Stimulated activated naive CD8-positive, alpha-beta T cell treated with anti-CD3 and anti-CD28 coated beads, Interleukin-15, Interleukin-2, amounts not matched to agents 100 ng/mL and 50 ng/mL, for 24 hours (primary cell): ENCODE measurements at regions not wholly inside any gene's neighbourhood (a gene's known extent, or its start where the extent isn't known, plus 50 kb on each side); places are given as distances from the start of the nearest gene placed in this dataset.

Experiments
- H3K27ac Mint-ChIP-seq: one replicate; pipeline ENCODE4 v1.8.0; 2021; ENCODE audit warnings: mild to moderate bottlenecking, mixed read lengths
- H3K27me3 Mint-ChIP-seq: one replicate; pipeline ENCODE4 v1.8.0; 2021; ENCODE audit warnings: mixed read lengths
- H3K36me3 Mint-ChIP-seq: one replicate; pipeline ENCODE4 v1.8.0; 2021; ENCODE audit warnings: low read depth, mixed read lengths
- H3K4me1 Mint-ChIP-seq: one replicate; pipeline ENCODE4 v1.8.0; 2021; ENCODE audit warnings: low read depth, mixed read lengths
- H3K4me3 Mint-ChIP-seq: one replicate; pipeline ENCODE4 v1.8.0; 2021; ENCODE audit warnings: mild to moderate bottlenecking, mixed read lengths
- H3K9me3 Mint-ChIP-seq: one replicate; pipeline ENCODE4 v1.8.0; 2021; ENCODE audit warnings: mixed read lengths

GRCh38 chr3:113111011-113111707 lies 100.2 kb upstream of the BOC start:
- Mint-ChIP-seq H3K4me3 (no peak overlapping the region), H3K36me3 (no peaks in the 10 kb centered on the region), H3K9me3 (no peaks in the 10 kb centered on the region), H3K4me1 (peaks cover 38% of the 10 kb centered on the region), H3K27ac (peak overlapping the region; percentile 24), H3K27me3 (no peaks in the 10 kb centered on the region)

- H3K27me3 Mint-ChIP-seq, result no peaks in the 10 kb centered on the region
- no peaks in the 10 kb centered on the region for H3K36me3 Mint-ChIP-seq
- H3K4me1 Mint-ChIP-seq, result peaks cover 38% of the 10 kb centered on the region
- H3K27ac Mint-ChIP-seq, result no peak overlapping the region
- no peaks in the 10 kb centered on the region for H3K9me3 Mint-ChIP-seq
- H3K4me3 Mint-ChIP-seq, result no peak overlapping the region
Measured at GRCh38 chr3:113113361-113113760, 98.0 kb upstream of the BOC start.

DNA sequence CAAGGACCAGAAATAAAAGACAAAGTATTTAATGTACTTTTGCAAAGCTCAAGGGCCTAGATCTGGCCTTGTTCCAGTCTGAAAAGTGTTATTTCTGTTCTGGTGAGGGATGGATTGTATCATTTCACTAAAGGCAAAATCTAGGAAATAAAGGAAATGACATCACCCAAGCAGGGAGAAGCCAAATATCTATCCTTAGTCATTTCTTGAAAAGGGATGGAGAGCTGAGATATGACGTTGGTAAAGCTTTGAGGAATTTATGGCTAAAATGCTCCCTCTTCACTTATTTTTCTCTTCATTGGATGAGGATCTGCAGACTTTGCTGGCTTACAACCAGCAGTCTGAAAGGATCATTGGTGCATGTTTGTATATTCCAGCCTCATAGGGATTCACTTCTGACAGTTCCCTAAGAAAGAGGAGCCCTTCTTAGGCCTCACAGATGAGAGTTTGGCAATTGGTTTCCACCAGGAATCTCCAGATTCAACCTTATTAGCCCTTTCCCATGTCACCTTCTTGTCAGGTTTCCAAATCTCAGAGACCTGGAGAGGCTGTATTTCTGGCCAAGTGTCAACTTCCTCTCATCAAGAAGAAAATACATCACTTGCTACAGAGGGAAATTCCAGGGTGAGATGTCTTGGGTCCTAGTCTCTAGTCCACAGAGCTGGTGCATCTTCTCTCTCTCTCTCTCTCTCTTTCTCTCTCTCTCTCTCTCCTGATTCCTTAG lies 93.7 kb upstream of the BOC start:
- Mint-ChIP-seq H3K4me1 (peaks cover 15% of the 10 kb centered on the region), H3K4me3 (no peak overlapping the region), H3K9me3 (no peaks in the 10 kb centered on the region), H3K27me3 (no peaks in the 10 kb centered on the region), H3K27ac (no peak overlapping the region), H3K36me3 (no peaks in the 10 kb centered on the region)

DNA sequence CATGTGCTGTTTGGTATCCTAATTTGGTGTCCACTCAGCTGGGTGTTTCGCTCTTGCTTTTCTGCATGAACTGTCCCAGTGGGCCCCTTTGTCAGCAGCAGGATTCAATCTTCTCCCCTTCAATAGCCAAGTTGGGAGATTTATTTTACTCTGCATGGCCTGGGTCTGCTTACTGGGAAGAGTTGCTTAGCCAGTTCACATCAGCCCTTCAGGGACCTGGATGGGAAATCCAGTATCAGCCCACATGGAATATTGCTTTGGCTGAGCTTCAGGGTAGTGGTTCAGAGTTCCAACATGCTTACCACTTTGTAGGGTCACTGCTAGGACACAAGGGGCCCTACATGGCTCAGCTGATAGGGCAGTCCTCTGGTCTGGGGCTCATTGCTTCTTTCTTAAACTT lies 93.0 kb upstream of the BOC start:
- Mint-ChIP-seq H3K27ac (no peak overlapping the region), H3K4me3 (no peak overlapping the region), H3K36me3 (no peaks in the 10 kb centered on the region), H3K9me3 (no peaks in the 10 kb centered on the region), H3K4me1 (peaks cover 8% of the 10 kb centered on the region), H3K27me3 (no peaks in the 10 kb centered on the region)

DNA sequence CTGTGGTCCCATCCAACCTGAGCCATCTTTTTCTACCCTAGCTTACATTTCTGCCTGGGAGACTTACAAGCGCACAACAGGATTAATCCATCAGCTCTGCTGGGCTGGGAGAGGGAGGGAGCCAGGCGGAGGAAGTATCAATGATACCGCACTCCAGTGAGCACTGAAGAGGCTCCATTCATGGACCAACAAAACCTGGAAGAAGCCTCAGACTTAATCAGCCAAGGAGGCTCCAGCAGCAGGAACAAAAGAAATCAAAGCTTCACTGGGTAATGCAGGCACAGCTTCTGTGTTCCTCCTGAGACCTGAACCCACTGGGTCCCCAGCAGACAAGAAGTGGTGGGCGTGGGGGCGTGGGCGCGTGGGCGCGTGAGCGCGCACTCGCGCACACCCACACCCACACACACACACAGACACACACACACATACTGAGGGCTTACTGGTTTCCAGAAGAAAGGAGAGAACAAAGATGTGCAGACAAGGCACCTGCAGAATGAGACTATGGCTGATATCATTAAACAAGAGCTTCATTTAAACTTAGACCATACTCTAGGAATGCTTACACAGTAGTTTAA lies 87.0 kb upstream of the BOC start:
- H3K9me3 Mint-ChIP-seq, result no peaks in the 10 kb centered on the region
- no peak overlapping the region for H3K4me3 Mint-ChIP-seq
- H3K4me1 Mint-ChIP-seq, result no peaks in the 10 kb centered on the region
- H3K27ac Mint-ChIP-seq, result no peak overlapping the region
- H3K27me3 Mint-ChIP-seq, result no peaks in the 10 kb centered on the region
- no peaks in the 10 kb centered on the region for H3K36me3 Mint-ChIP-seq

- no peak overlapping the region for H3K27ac Mint-ChIP-seq
Measured at GRCh38 chr3:113125951-113126350, 85.4 kb upstream of the BOC start.

DNA sequence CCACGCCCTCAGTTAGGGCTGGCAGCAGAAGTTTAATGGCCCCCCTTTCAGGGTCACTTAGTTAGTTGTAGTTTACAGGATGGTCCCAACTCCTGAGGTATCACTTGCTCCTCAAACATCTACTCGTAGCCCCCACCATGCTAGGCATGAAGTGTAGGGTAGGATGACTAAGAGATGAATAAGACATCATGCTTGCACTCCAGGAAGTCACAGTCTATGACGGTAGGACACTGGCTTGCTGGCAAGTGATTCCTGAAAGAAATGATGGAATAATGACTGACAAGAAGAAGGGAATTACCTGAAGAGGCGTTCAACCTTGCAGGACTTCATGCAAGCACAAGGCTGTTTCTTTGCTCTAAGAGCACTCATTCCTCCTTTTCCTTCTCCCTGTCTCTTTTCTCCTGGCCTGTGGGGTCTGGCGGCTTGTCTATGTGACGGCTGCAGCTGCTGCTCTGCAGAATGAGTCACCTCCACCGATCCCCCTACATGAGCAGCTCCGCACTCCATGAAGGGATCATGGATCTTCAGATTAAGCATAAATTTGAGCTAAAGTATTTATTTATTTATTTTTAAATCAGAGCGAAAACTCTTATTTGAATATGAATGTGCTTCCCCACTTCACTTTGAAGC lies 82.9 kb upstream of the BOC start:
- no peaks in the 10 kb centered on the region for H3K4me1 Mint-ChIP-seq
- no peak overlapping the region for H3K4me3 Mint-ChIP-seq
- no peaks in the 10 kb centered on the region for H3K27me3 Mint-ChIP-seq
- H3K27ac Mint-ChIP-seq, result no peak overlapping the region
- H3K9me3 Mint-ChIP-seq, result no peaks in the 10 kb centered on the region
- no peaks in the 10 kb centered on the region for H3K36me3 Mint-ChIP-seq

More at GRCh38 chr3:113125951-113126350, 85.4 kb upstream of the BOC start:
- no peaks in the 10 kb centered on the region for H3K4me1 Mint-ChIP-seq
- H3K27me3 Mint-ChIP-seq, result no peaks in the 10 kb centered on the region
- H3K4me3 Mint-ChIP-seq, result no peak overlapping the region
- no peaks in the 10 kb centered on the region for H3K9me3 Mint-ChIP-seq
- H3K36me3 Mint-ChIP-seq, result no peaks in the 10 kb centered on the region

- H3K27ac Mint-ChIP-seq, result no peak overlapping the region
- no peak overlapping the region for H3K4me3 Mint-ChIP-seq
- H3K4me1 Mint-ChIP-seq, result no peaks in the 10 kb centered on the region
- H3K9me3 Mint-ChIP-seq, result no peaks in the 10 kb centered on the region
- H3K36me3 Mint-ChIP-seq, result no peaks in the 10 kb centered on the region
- no peaks in the 10 kb centered on the region for H3K27me3 Mint-ChIP-seq
Measured at GRCh38 chr3:113129168-113129567, 82.2 kb upstream of the BOC start.

DNA sequence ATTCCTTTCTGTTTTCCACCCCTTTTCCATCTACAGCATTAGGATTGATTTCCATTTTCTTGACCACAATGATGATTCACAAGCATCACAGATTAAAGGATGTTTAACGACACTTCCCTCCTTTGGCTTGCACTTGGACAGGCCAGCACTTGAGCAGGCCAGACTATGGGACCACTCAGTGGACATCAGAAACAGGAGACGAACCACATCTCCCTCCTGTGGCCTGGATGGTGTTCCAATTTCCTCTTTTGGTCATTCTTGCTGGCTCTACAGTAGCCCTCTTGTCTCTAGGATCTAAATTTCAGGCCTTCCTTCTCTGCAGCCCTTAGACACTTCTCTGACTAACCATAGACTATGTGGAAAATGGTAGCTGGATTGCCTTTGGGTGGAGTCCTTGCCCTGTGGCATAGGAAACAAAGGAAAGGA lies 78.8 kb upstream of the BOC start:
- H3K9me3 Mint-ChIP-seq, result no peaks in the 10 kb centered on the region
- no peak overlapping the region for H3K27ac Mint-ChIP-seq
- no peak overlapping the region for H3K4me3 Mint-ChIP-seq
- no peaks in the 10 kb centered on the region for H3K4me1 Mint-ChIP-seq
- no peaks in the 10 kb centered on the region for H3K27me3 Mint-ChIP-seq
- H3K36me3 Mint-ChIP-seq, result no peaks in the 10 kb centered on the region

GRCh38 chr3:113133140-113133539 lies 78.2 kb upstream of the BOC start:
- no peaks in the 10 kb centered on the region for H3K27me3 Mint-ChIP-seq
- no peaks in the 10 kb centered on the region for H3K9me3 Mint-ChIP-seq
- H3K27ac Mint-ChIP-seq, result no peak overlapping the region
- H3K4me1 Mint-ChIP-seq, result no peaks in the 10 kb centered on the region
- no peaks in the 10 kb centered on the region for H3K36me3 Mint-ChIP-seq
- no peak overlapping the region for H3K4me3 Mint-ChIP-seq

DNA sequence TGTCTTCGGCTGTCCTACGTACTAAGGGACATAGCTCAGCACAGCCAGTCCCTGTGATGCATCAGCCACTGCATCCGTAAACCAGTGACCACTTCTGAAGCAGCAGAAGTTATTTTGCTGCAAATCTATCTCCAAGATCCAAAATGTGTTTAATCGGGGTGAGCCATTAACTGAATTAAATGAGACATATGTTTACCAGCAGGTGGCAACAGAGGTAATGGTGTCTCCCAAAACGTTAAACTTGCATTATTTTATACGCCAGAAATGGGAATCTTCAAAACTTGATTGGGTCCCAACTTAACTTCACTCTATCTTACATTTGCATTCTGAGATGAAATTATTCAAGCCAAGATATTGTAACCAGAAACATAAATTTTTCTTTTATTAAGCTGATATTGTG lies 75.3 kb upstream of the BOC start:
- H3K27ac Mint-ChIP-seq, result no peak overlapping the region
- H3K4me1 Mint-ChIP-seq, result no peaks in the 10 kb centered on the region
- no peaks in the 10 kb centered on the region for H3K9me3 Mint-ChIP-seq
- no peak overlapping the region for H3K4me3 Mint-ChIP-seq
- no peaks in the 10 kb centered on the region for H3K27me3 Mint-ChIP-seq
- H3K36me3 Mint-ChIP-seq, result no peaks in the 10 kb centered on the region

DNA sequence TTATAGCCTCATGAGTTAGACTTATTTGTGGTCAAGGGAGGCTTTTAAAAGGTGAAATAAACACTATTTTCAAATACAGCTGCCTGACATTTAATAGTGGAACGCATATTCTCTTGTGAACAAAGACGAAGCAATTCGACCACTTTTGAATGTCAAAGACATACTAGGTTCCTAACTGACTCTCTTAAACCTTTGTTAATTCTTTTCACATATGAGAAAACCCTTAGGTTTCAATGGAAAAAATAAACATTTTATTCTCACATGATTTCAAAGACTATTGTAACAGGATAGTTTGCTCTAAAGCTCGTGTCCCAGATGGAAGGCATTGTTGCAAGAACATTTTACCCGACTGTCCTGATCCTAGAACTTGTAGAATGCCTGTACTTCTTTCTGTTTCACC lies 74.8 kb upstream of the BOC start:
- no peak overlapping the region for H3K27ac Mint-ChIP-seq
- H3K4me1 Mint-ChIP-seq, result no peaks in the 10 kb centered on the region
- H3K27me3 Mint-ChIP-seq, result no peaks in the 10 kb centered on the region

DNA sequence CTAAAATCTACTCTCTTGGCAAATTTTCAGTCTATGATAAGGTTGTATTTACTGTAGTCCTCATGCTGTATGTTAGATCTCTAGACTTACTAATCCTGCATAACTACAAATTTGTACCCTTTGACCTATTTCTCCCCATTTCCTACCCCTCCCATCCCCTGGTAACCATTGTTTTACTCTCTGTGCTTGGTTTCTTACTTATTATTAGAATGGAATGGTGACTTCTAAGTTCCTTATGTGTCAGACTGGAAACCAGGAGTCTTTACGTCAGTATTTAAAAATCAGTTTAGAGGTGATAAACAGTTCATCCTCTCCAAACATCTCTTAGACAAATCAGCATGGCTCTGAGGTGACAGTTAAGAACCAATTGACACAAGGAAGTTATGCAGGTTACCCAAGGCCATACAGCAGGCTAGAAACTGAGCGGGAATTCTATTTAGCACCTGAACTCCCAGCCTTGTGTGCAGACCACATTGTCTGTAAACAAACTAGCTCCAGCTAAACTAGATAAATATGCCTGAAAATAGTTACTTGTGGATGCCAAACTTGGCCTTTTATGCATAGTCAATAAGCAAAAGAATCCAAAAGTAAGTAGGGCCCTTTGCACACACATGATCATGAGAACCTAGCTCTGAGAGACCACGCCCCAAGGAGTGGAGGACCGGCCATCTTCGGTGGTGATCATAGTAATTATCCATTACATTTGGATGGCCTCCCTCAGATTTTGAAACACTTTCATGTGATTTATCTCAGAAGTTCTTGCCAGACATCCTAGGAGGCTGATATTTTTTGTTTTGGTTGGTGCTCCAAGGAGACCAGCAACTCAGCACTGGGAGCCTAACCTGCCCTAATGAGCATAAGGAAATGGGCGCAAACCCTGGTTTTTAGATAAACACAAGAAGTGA lies 72.3 kb upstream of the BOC start:
- Mint-ChIP-seq H3K27ac (no peak overlapping the region), H3K4me3 (no peak overlapping the region), H3K4me1 (no peaks in the 10 kb centered on the region)

More for the DNA sequence above, 74.8 kb upstream of the BOC start:
- Mint-ChIP-seq H3K4me3 (no peak overlapping the region), H3K9me3 (no peaks in the 10 kb centered on the region), H3K36me3 (no peaks in the 10 kb centered on the region)

GRCh38 chr3:113140876-113141275 lies 70.5 kb upstream of the BOC start:
- no peaks in the 10 kb centered on the region for H3K9me3 Mint-ChIP-seq
- H3K36me3 Mint-ChIP-seq, result no peaks in the 10 kb centered on the region
- H3K4me1 Mint-ChIP-seq, result no peaks in the 10 kb centered on the region
- no peaks in the 10 kb centered on the region for H3K27me3 Mint-ChIP-seq
- H3K27ac Mint-ChIP-seq, result no peak overlapping the region
- no peak overlapping the region for H3K4me3 Mint-ChIP-seq

More for the DNA sequence above, 72.3 kb upstream of the BOC start:
- Mint-ChIP-seq H3K27me3 (no peaks in the 10 kb centered on the region), H3K36me3 (no peaks in the 10 kb centered on the region), H3K9me3 (no peaks in the 10 kb centered on the region)
